PC-3 (cell line): ENCODE measurements at regions not wholly inside any gene's neighbourhood (a gene's known extent, or its start where the extent isn't known, plus 50 kb on each side); places are given as distances from the start of the nearest gene placed in this dataset.

Experiments
- EZH2phosphoT487 ChIP-seq: fragments of 300-600 bp; sonication (generic); IDR thresholded peaks from 2 replicates; pipeline ENCODE4 v1.6.1; 2018; ENCODE audit warnings: mild to moderate bottlenecking, antibody characterized with exemption, low read length, borderline replicate concordance
- TF ChIP-seq, protein P1 (sequence below): fragments of 300-600 bp; sonication (generic); conservative IDR thresholded peaks from 2 replicates; pipeline ENCODE4 v1.5.1; 2017; ENCODE audit warnings: antibody characterized with exemption, low read depth, mild to moderate bottlenecking, low read length

DNA sequence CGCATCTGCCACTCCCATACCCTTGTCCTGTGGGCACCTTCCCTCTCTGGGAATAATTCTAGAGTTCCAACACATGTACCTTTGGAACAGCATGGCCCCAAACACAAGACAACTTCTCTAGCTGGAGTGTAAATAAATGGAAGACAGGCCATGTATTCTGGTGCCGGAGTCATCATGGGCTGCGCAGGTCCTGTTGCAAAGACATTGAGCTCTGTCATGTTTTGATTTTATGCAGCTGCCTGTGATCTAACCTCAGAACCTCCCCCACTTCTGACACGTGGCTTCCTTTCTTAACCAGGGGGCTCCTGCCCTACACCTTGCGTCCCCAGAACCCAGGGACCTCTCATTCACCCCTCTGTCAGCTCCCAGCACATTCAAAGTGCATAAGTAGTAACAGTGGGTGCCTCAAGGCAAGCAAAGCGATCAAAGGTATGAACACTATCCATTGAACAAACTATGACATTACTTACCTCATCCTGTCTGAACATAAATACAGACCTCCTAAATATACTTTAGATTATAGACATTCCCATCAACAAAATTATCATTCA is 219.9 kb downstream of the FGFR2 start:
- TF ChIP-seq, protein P1, sequence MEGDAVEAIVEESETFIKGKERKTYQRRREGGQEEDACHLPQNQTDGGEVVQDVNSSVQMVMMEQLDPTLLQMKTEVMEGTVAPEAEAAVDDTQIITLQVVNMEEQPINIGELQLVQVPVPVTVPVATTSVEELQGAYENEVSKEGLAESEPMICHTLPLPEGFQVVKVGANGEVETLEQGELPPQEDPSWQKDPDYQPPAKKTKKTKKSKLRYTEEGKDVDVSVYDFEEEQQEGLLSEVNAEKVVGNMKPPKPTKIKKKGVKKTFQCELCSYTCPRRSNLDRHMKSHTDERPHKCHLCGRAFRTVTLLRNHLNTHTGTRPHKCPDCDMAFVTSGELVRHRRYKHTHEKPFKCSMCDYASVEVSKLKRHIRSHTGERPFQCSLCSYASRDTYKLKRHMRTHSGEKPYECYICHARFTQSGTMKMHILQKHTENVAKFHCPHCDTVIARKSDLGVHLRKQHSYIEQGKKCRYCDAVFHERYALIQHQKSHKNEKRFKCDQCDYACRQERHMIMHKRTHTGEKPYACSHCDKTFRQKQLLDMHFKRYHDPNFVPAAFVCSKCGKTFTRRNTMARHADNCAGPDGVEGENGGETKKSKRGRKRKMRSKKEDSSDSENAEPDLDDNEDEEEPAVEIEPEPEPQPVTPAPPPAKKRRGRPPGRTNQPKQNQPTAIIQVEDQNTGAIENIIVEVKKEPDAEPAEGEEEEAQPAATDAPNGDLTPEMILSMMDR: no peak
- no peak for TF ChIP-seq EZH2phosphoT487
